22Rv1 (cell line): ENCODE measurements at regions not wholly inside any gene's neighbourhood (a gene's known extent, or its start where the extent isn't known, plus 50 kb on each side); places are given as distances from the start of the nearest gene placed in this dataset.

Experiments used
- H3K27ac ChIP-seq: fragments of 450-650 bp; 2 replicates; pipeline ENCODE4 v1.5.1; 2017
- ZFX ChIP-seq: fragments of 450-650 bp; IDR thresholded peaks from 2 replicates; pipeline ENCODE4 v1.6.1; 2017; ENCODE audit warnings: antibody characterized with exemption, borderline replicate concordance
- TF ChIP-seq, protein P1 (sequence below): fragments of 450-650 bp; IDR thresholded peaks from 2 replicates; pipeline ENCODE4 v1.5.1; 2017; ENCODE audit warnings: mild to moderate bottlenecking

- no peak for TF ChIP-seq ZFX
- TF ChIP-seq, protein P1, sequence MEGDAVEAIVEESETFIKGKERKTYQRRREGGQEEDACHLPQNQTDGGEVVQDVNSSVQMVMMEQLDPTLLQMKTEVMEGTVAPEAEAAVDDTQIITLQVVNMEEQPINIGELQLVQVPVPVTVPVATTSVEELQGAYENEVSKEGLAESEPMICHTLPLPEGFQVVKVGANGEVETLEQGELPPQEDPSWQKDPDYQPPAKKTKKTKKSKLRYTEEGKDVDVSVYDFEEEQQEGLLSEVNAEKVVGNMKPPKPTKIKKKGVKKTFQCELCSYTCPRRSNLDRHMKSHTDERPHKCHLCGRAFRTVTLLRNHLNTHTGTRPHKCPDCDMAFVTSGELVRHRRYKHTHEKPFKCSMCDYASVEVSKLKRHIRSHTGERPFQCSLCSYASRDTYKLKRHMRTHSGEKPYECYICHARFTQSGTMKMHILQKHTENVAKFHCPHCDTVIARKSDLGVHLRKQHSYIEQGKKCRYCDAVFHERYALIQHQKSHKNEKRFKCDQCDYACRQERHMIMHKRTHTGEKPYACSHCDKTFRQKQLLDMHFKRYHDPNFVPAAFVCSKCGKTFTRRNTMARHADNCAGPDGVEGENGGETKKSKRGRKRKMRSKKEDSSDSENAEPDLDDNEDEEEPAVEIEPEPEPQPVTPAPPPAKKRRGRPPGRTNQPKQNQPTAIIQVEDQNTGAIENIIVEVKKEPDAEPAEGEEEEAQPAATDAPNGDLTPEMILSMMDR, result no peak
- no peak overlapping the region for H3K27ac ChIP-seq
Observed at GRCh38 chr2:181330286-181330685, 126.9 kb upstream of the ITGA4 start.

- no peak overlapping the region for H3K27ac ChIP-seq
- TF ChIP-seq ZFX, result no peak
- TF ChIP-seq, protein P1, result no peak
Observed at GRCh38 chr2:181332044-181332605, 125.1 kb upstream of the ITGA4 start.

DNA sequence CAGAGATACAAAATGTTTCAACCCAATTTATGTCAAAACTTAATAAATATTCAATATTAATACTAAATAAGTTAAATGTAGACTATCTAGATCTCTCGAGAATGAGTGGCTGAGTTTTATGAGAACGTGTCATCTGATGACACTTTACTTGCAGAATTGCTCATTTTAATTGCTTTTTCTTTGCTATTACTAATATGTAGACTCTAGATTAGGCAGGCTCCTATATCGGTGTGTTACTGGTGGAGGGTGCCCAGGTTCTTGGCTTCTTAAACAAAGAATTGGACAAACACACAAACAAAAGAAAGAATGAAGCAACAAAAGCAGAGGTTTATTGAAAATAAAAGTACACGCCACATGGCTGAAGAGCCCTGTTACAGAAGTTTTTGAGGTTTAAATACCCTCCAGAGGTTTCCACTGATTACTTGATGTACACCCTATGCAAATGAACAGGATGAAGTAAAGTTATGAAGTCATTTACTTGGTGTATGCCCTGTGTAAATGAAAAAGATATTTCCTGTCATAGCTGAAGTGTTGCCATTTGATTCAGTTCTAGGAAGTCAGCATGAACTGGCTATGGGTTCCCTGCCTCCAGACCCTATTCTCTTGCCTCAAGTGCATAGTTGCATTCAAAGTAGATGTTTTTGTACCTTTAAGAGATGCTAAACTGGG, 122.9 kb upstream of the ITGA4 start:
- no peak overlapping the region for H3K27ac ChIP-seq
- TF ChIP-seq ZFX, result no peak
- TF ChIP-seq, protein P1, result no peak

DNA sequence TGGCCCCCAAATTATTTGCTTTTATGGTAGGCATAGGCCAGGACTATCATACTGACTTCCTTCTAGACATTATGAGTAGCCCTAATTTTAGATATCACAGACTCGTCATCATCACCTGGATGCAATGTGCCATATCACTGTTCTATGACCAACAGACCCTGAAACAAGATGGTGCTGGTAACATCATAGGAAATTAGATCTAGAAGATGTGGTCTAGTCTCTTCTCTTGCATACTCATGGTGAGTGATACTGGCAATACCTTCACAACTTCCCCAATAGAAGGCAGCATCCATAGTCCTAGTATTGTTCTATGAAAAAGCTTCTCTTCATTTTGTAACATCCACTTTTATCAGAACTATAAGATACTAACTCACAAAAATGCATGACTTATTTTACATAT, 116.3 kb upstream of the ITGA4 start:
- TF ChIP-seq ZFX, result no peak
- TF ChIP-seq, protein P1, result no peak
- H3K27ac ChIP-seq, result no peak overlapping the region

DNA sequence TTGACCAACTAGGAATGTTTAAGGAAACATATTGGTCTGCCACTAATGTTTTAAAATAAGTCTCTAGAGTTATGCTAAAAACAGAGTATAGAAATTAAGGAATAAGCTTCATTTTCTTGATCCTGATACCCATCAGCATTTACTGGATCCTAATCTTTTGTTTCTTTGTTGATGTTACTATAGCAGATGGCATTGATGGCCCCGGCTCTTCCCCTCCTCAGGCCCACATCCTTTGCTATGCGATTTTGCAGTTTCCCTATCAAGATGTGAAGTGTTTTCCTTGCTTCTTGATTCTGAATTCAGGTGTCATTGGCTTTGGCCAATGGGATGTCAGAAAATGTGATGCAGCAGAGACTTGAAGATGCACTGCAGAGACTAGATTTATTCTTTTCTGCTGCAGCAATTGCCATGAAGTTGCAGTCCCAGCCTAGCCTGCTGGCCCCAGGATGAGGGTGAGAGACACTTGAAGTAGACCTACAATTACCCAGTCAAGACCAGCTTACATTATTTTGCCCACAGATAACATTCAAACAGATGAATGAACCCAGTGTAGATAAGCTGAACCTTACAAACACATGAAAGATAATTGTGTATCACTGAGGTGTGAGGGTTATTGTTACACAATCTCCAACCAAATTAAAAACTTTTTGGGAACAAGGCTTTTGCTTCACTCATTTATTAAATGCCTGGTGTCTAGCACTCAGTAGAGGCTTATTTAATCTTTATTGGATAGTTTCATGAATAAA, 115.2 kb upstream of the ITGA4 start:
- H3K27ac ChIP-seq, result no peak overlapping the region

DNA sequence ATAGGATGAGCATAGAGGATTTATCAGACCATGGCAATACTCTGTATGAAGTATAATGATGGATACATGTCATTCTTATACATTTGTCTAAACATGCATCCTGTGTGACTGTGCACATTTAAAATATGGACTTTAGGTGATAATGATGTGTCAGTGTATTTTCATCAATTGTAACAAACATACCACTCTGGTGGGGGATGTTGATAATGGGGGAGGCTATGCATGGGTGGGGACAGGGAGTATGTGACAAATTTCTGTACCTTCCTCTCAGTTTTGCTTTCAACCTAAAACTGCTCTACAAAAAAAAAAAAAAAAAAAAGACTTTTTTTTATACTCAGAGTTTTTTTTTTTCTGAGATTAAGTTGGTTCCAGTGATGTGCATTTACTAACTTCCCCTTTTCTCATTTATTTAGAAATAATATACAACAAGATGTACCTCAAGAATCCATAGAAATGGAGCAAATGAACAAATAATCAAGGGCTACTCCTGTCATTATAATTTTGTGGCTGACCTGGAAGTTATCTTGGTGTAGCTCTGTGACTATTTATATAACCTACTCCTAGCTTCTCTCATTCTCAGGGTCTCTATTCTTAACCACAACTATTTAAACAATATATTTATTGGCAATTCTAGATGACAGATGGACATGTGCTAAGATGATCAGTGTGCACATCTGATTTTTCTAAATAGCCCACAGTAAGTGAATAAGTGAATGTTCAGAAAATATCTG, 108.9 kb upstream of the ITGA4 start:
- H3K27ac ChIP-seq, result no peak overlapping the region
- TF ChIP-seq ZFX, result no peak
- TF ChIP-seq, protein P1, result no peak

More for the DNA sequence above, 115.2 kb upstream of the ITGA4 start:
- no peak for TF ChIP-seq ZFX
- TF ChIP-seq, protein P1, result no peak

- H3K27ac ChIP-seq, result no peak overlapping the region
- TF ChIP-seq ZFX, result no peak
- TF ChIP-seq, protein P1, result no peak
Observed at GRCh38 chr2:181352158-181352557, 105.0 kb upstream of the ITGA4 start.
